ENCODE measurements at regions not wholly inside any gene's neighbourhood (a gene's known extent, or its start where the extent isn't known, plus 50 kb on each side); places are given as distances from the start of the nearest gene placed in this dataset.

GRCh38 chr5:115354246-115354645 is 57.8 kb upstream of the CCDC112 start:
- H3K4me3 ChIP-seq (ENCODE audit: low read depth in 1 of 3, low read length in 3 of 3): no peak overlapping the region
- WGBS: 62% methylated on average over 5 of the region's 5 CpGs
- no peaks in the 10 kb centered on the region for H3K36me3 ChIP-seq (ENCODE audit: control insufficient read depth in 4 of 4, insufficient read depth in 3 of 4, low read depth in 1 of 4, low read length in 3 of 4)
- TF ChIP-seq HNF4A (conservative IDR thresholded peaks at IDR 0.05) (peak in 1 of 2 donors; percentile 23), RXRA (IDR thresholded peaks at IDR 0.05) (peak in 1 of 2 donors; percentile 12), JUND (IDR thresholded peaks at IDR 0.05) (peak in 1 of 2 donors; percentile 58), ZBTB33 (IDR thresholded peaks at IDR 0.05) (no peak)
- no peaks in the 10 kb centered on the region for H3K27me3 ChIP-seq (ENCODE audit: control insufficient read depth in 4 of 4, insufficient read depth in 4 of 4, low read length in 3 of 4)
- no peak for DNase-seq (ENCODE audit: low spot score)
- H3K9ac ChIP-seq (ENCODE audit: low read depth in 1 of 2, low read length in 2 of 2): no peak overlapping the region
- H3K4me1 ChIP-seq (ENCODE audit: control insufficient read depth in 4 of 4, insufficient read depth in 4 of 4, low read length in 3 of 4): peaks cover 0 to 9% (median 2%) of the 10 kb centered on the region in 4 donors
- peak overlapping the region in 1 of 2 donors; percentile 32 for H3K27ac ChIP-seq (ENCODE audit: low read depth in 1 of 2, low read length in 2 of 2)
- no peaks in the 10 kb centered on the region for H3K9me3 ChIP-seq (ENCODE audit: control insufficient read depth in 4 of 4, low read length in 3 of 4)

- no peak for TF ChIP-seq MAX (IDR thresholded peaks at IDR 0.05)
- TF ChIP-seq HNF4G (IDR thresholded peaks at IDR 0.05): no peak
- no peak for TF ChIP-seq ATF3 (IDR thresholded peaks at IDR 0.05)
- TF ChIP-seq JUND (IDR thresholded peaks at IDR 0.05): no peak
- no peak for TF ChIP-seq RAD21 (IDR thresholded peaks at IDR 0.05)
- TF ChIP-seq EGR1 (IDR thresholded peaks at IDR 0.05; ENCODE audit: low read depth in 2 of 2): no peak
- no peak for TF ChIP-seq FOXA1 (IDR thresholded peaks at IDR 0.05)
- TF ChIP-seq FOXA2 (IDR thresholded peaks at IDR 0.05): no peak
- no peak for TF ChIP-seq CTCF (IDR thresholded peaks at IDR 0.05; ENCODE audit: low read depth, low read length, missing input control)
- TF ChIP-seq GABPA (IDR thresholded peaks at IDR 0.05 in 1 of 2, conservative IDR thresholded peaks at IDR 0.05 in 1 of 2): no peak
- TF ChIP-seq ZBTB33 (IDR thresholded peaks at IDR 0.05): no peak
- TF ChIP-seq SP1 (IDR thresholded peaks at IDR 0.05): no peak
- no peak for TF ChIP-seq RXRA (IDR thresholded peaks at IDR 0.05)
- TF ChIP-seq REST (IDR thresholded peaks at IDR 0.05): no peak
- no peak for TF ChIP-seq NR2F2 (IDR thresholded peaks at IDR 0.05)
- no peak for TF ChIP-seq HNF4A (conservative IDR thresholded peaks at IDR 0.05)
- TF ChIP-seq TAF1 (conservative IDR thresholded peaks at IDR 0.05): no peak
- WGBS: 97% methylated on average over 2 of the region's 2 CpGs
Observed at GRCh38 chr5:115352571-115352970, 56.1 kb upstream of the CCDC112 start.

More at GRCh38 chr5:115352571-115352970, 56.1 kb upstream of the CCDC112 start:
- H3K36me3 ChIP-seq (ENCODE audit: control insufficient read depth in 4 of 4, insufficient read depth in 3 of 4, low read depth in 1 of 4, low read length in 3 of 4): no peaks in the 10 kb centered on the region
- no peaks in the 10 kb centered on the region for H3K27me3 ChIP-seq (ENCODE audit: control insufficient read depth in 4 of 4, insufficient read depth in 4 of 4, low read length in 3 of 4)
- H3K4me3 ChIP-seq (ENCODE audit: low read depth in 1 of 3, low read length in 3 of 3): no peak overlapping the region
- no peak overlapping the region for H3K9ac ChIP-seq (ENCODE audit: low read depth in 1 of 2, low read length in 2 of 2)
- DNase-seq (ENCODE audit: low spot score): no peak
- H3K9me3 ChIP-seq (ENCODE audit: control insufficient read depth in 4 of 4, low read length in 3 of 4): no peaks in the 10 kb centered on the region
- peaks cover 0 to 17% (median 2%) of the 10 kb centered on the region in 4 donors for H3K4me1 ChIP-seq (ENCODE audit: control insufficient read depth in 4 of 4, insufficient read depth in 4 of 4, low read length in 3 of 4)
- no peak overlapping the region for H3K27ac ChIP-seq (ENCODE audit: low read depth in 1 of 2, low read length in 2 of 2)

Data from liver (tissue), 8 donors.